HepG2 (cell line): ENCODE measurements at regions not wholly inside any gene's neighbourhood (a gene's known extent, or its start where the extent isn't known, plus 50 kb on each side); places are given as distances from the start of the nearest gene placed in this dataset.
"Not testable (repeated sequence)": the region's sequence is repeated elsewhere in the genome, so short reads cannot be mapped to it uniquely, and the experiment has no call there.

Source experiments
- ATAC-seq: fragments of 200-7000 bp; cut with Tn5 transposase; 3 replicates; pipeline ENCODE4 v1.9.1; 2020; ENCODE audit warnings: mild to moderate bottlenecking, moderate library complexity
- BruUV-seq: library from RNA; stranded (reverse); fragments of 400-500 nt; replicated peaks from 2 replicates; lab custom pipeline; 2021; lab: Mats Ljungman, UMichigan
- CTCF ChIA-PET: fragments of 300-600 bp; formaldehyde crosslinking; extraction: SDS; loops from one replicate; lab custom pipeline; 2021; ENCODE audit warnings: low total read pairs, inconsistent platforms, low intra/inter-chr PET ratio; lab: Yijun Ruan, JAX
- POLR2A ChIA-PET: fragments of 350-600 bp; sonication (Branson Sonifier 250); formaldehyde crosslinking; loops from one replicate; lab custom pipeline; 2020; ENCODE audit warnings: antibody characterized with exemption, inconsistent platforms; lab: Yijun Ruan, JAX
- DNase-seq: peaks from one replicate; pipeline ENCODE4 v3.0.0-alpha.2; 2015; ENCODE audit warnings: low spot score
- FAIRE-seq: peaks from 3 replicates; lab custom pipeline; 2011; peaks lifted over from hg19 to GRCh38; lab: Jason Lieb, UNC
- H2AFZ ChIP-seq: one replicate; pipeline ENCODE4 v1.6.1; 2011; ENCODE audit warnings: low read length, inconsistent platforms
- H3K27ac ChIP-seq: fragments of 300-600 bp; 3 replicates; pipeline ENCODE4 v1.8.0; 2011; ENCODE audit warnings: mixed run types, mild to moderate bottlenecking, mixed read lengths, low read length, inconsistent platforms; ENCODE audit not compliant: insufficient read depth; ENCODE audit errors: extremely low read length
- H3K27me3 ChIP-seq, 2 experiments: fragments of 200-600 bp in 1 of 2; 2 replicates in 1 of 2; 3 replicates in 1 of 2; pipeline versions ENCODE4 v1.6.0 to v1.8.0; 2011; ENCODE audit warnings: low read length in 2 of 2, mild to moderate bottlenecking in 2 of 2, moderate library complexity in 2 of 2, inconsistent platforms in 1 of 2; ENCODE audit not compliant: insufficient read depth in 2 of 2, control insufficient read depth in 1 of 2
- H3K36me3 ChIP-seq, 2 experiments: fragments of 200-600 bp in 1 of 2; replicated peaks in 1 of 2; 2 replicates in 1 of 2; 3 replicates in 1 of 2; pipeline versions ENCODE4 v1.5.1 to v1.8.0; 2011; ENCODE audit warnings: low read length in 2 of 2, inconsistent platforms in 1 of 2; ENCODE audit not compliant: insufficient read depth in 2 of 2, control insufficient read depth in 1 of 2
- H3K4me1 ChIP-seq: 2 replicates; pipeline ENCODE4 v1.5.1; 2012; ENCODE audit warnings: low read length, inconsistent platforms; ENCODE audit not compliant: insufficient read depth
- H3K4me2 ChIP-seq: 2 replicates; pipeline ENCODE4 v1.6.0; 2011; ENCODE audit warnings: low read depth, low read length, inconsistent platforms
- H3K4me3 ChIP-seq, 3 experiments: fragments of 200-600 bp in 1 of 3; sonication (generic), shearing (Covaris generic) in 1 of 3; replicated peaks in 1 of 3; 2 replicates each; pipeline ENCODE4 v1.5.1; 2011 to 2016; ENCODE audit warnings: low read length in 3 of 3, inconsistent platforms in 2 of 3, low read depth in 2 of 3, mild to moderate bottlenecking in 2 of 3, control low read depth in 1 of 3, mixed read lengths in 1 of 3; ENCODE audit not compliant: insufficient read depth in 1 of 3
- H3K79me2 ChIP-seq: one replicate; pipeline ENCODE4 v1.6.1; 2011; ENCODE audit warnings: low read length, inconsistent platforms; ENCODE audit not compliant: insufficient read depth
- H3K9ac ChIP-seq: 2 replicates; pipeline ENCODE4 v1.6.0; 2011; ENCODE audit warnings: mild to moderate bottlenecking, low read depth, low read length, inconsistent platforms; ENCODE audit not compliant: insufficient read depth
- H3K9me3 ChIP-seq: 2 replicates; pipeline ENCODE4 v1.5.1; 2012; ENCODE audit warnings: mild to moderate bottlenecking, low read length
- H4K20me1 ChIP-seq: 2 replicates; pipeline ENCODE4 v1.6.0; 2011; ENCODE audit warnings: inconsistent platforms, mild to moderate bottlenecking, low read length, moderate library complexity; ENCODE audit not compliant: insufficient read depth
- WGBS: methylation state at CpG from one replicate; pipeline ENCODE4 v1.1.6; 2017; ENCODE audit warnings: low lambda C conversion rate; 5-methylcytosine and 5-hydroxymethylcytosine counted together
- in situ Hi-C: cut with HindIII; loops from 2 replicates; pipeline ENCODE4 v1.10.0; 2017; ENCODE audit warnings: low pct_unique_long_range_greater_than_20kb; ENCODE audit not compliant: extremely low pct_ligation_motif_present
- intact Hi-C: fragments of 100-400 bp; cut with micrococcal nuclease; formaldehyde crosslinking; loops from one replicate; pipeline ENCODE4 v1.10.0; 2022; ENCODE audit not compliant: unreplicated experiment

GRCh38 chr9:41787270-41787669 is 342.0 kb downstream of the CNTNAP3B start:
- DNase-seq, ATAC-seq, POLR2A ChIA-PET, H3K4me3 ChIP-seq, H2AFZ ChIP-seq, H3K36me3 ChIP-seq, BruUV-seq, in situ Hi-C loops, FAIRE-seq, H3K27me3 ChIP-seq, intact Hi-C loops, H3K4me1 ChIP-seq, H3K27ac ChIP-seq, H3K4me2 ChIP-seq, CTCF ChIA-PET, H3K9ac ChIP-seq, H3K79me2 ChIP-seq, H4K20me1 ChIP-seq, H3K9me3 ChIP-seq: not testable (repeated sequence)
- 0% methylated on average over 1 of the region's 3 CpGs for WGBS

- WGBS, result 54% methylated on average over 7 of the region's 9 CpGs
- intact Hi-C loops, H3K9me3 ChIP-seq, H3K27me3 ChIP-seq, POLR2A ChIA-PET, H3K36me3 ChIP-seq, H3K27ac ChIP-seq, FAIRE-seq, BruUV-seq, DNase-seq, H3K79me2 ChIP-seq, H4K20me1 ChIP-seq, H3K4me3 ChIP-seq, H3K4me2 ChIP-seq, H3K9ac ChIP-seq, H2AFZ ChIP-seq, CTCF ChIA-PET, in situ Hi-C loops, H3K4me1 ChIP-seq, ATAC-seq: not testable (repeated sequence)
Measured at GRCh38 chr9:41784006-41784405, 345.2 kb downstream of the CNTNAP3B start.

GRCh38 chr9:41783070-41783810 is 346.0 kb downstream of the CNTNAP3B start:
- H3K27me3 ChIP-seq, H3K4me1 ChIP-seq, DNase-seq, in situ Hi-C loops, intact Hi-C loops, H3K9ac ChIP-seq, CTCF ChIA-PET, H3K4me2 ChIP-seq, POLR2A ChIA-PET, H3K36me3 ChIP-seq, BruUV-seq, FAIRE-seq, H2AFZ ChIP-seq, H3K9me3 ChIP-seq, H3K79me2 ChIP-seq, ATAC-seq, H3K27ac ChIP-seq, H3K4me3 ChIP-seq, H4K20me1 ChIP-seq: not testable (repeated sequence)
- WGBS, result 84% methylated on average over 21 of the region's 29 CpGs
